ENCODE measurements at regions not wholly inside any gene's neighbourhood (a gene's known extent, or its start where the extent isn't known, plus 50 kb on each side); places are given as distances from the start of the nearest gene placed in this dataset.
A peak's percentile ranks its signal among the peaks of the same experiment; 100 is the strongest.

DNA sequence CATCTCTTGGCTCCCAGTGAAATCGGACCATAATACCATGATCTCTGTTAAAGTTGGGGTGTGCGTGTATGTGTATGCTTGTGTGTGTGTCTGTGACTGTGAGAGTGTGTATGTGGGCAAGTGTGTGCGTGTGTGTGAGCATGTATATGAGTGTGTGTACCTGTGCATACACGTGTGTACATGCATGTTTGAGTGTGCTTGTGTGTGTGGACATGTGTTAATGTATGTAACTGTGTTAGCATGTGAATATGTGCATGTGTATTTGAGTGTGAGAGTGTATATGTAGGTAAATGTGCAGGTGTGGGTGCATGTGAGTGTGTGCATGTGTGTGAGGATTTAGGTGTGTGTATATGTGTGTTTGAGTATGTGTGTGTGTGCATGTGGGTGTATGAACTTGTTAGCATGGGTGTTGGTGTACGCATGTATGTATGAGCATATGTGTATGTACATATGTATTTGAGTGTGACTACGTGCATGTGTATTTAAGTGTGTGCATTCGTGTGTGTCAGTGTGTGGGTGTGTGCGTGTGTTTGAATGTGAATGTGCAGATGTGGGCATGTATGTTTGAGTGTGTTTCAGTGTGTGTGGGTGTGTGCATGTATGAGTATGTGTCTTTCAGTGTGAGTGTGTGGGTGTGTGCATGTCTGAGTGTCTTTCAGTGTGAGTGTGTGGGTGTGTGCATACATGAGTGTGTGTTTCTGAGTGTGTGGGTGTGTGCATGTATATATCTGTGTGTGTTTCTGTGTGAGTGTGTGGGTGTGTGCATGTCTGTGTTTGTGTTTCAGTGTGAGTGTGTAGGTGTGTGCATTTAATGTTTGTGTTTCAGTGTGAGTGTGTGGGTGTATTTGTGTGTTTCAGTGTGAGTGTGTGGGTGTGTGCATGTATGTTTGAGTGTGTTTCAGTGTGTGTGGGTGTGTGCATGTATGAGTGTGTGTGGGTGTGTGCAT, 183.2 kb downstream of the SOX9 start:
- no peak for DNase-seq

DNA sequence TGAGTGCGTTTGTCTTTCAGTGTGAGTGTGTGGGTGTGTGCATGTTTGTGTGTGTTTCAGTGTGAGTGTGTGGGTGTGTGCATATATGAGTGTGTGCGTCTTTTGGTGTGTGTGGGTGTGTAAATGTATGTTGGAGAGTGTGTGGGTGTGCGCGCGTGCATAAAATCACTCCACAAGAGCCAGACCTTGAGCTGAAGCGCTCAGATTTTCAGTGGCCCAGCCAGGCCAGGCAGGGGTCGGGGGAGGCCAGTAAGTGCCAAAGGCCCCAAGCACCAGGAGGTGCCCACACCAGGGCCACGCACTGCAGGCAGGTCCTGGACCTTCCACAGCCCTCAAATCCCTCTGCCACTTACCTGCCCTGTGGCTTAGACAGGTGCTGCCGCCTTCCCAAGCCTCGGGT, 184.0 kb downstream of the SOX9 start:
- DNase-seq = no peak

DNA sequence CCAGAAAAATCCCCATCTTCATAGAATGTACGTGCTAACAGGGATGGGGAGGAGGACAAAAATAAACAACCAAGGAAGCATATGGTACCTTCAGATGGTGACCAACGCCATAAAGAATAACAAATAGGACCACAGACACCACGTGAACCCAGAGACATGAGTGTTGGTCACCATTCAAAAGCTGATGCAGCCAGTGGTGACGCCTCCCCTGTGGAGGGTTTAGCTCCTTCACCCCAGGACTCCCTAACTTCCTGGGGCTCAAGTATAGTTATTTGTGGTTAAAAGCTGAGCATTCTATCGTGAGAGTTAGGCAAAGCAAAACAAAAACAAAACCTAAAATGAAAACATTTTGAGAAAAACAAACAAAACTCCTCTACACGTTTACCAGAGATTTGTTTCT, 184.7 kb downstream of the SOX9 start:
- DNase-seq = no peak

DNA sequence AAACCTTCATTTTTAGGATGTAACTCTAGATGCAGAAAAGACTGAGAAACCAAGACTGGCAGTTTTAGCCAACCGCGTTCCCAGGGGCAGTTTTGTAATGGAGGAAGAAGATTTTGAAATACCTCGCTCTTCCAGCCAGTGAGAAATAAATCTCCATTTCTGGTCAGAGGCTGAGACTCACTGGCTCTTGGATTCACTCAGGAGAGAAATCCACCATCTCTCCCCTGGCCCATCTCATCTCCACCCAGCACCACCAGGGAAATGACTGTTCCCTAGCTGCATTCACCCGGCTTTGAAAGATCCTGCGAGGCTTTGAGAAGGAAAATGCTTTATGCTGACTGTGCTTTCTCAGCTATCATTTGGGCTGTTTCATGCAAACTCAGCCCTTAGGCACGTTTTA, 185.2 kb downstream of the SOX9 start:
- DNase-seq = no peak

DNA sequence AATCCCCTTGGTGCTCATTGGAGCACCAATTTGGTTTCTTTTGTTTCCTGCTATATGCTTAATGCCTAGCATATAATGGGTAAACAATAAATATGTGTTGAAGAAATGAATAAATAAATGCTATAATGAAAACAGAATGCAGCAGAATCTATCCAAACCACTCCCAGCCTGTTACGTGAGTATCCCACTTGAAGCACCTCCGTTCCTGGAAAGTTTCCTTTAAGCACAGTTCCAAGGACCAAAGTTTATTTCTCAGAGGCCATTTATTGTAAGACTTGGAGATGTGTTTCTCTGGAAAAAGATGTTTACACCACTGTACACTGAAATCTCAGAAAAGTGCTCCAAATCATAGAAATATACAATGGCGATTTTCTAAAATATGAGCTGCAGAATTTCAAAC, 187.0 kb downstream of the SOX9 start:
- DNase-seq = no peak

DNA sequence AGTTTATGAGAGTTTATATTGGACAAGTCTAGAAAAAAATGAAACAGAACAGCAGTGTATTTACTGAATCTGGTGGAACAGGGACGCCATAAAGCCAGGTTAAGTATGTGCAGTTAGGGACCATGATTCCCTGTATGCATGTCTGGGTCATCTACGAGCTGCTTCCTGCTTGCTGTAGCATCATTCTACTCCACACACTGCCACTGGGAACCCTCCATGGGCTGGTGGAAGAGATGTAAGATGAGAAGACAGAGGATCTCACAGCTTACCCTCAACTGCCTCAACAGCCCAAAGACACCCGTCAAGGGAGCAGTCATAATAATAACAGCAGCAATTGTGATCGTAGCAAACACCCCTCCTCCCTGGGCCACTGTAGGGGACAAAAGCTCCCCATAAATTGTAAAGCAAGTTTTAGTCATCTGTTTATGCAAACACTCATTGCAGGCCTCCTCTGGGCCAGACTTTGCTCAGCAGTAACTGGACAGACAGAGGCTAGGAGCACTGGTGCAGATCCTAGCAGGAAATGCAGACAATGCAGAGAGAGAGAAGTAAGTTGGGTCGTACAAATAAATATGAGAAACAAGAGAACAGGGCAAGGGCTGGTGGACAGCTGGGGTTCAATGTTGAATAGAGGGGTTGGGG, 188.0 kb downstream of the SOX9 start:
- DNase-seq = no peak

DNA sequence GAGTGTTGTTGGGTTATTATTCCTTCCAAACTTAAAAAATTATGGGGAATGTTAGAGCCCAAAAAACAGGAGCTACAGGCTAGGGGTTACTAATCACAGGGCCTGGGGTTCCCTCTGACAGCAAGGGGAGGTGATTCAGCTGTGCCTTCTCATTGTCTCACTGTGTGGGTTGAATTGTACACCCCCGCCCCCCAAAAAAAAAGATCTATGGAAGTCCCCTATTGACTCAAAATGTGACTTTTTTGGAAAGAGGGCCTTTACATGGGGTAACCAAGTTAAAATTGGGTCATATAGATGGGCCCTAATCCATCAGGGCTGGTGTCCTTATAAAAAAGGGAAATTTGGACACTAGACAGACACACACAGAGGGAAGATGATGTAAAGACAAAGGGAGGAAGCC, 190.2 kb downstream of the SOX9 start:
- DNase-seq = no peak

DNA sequence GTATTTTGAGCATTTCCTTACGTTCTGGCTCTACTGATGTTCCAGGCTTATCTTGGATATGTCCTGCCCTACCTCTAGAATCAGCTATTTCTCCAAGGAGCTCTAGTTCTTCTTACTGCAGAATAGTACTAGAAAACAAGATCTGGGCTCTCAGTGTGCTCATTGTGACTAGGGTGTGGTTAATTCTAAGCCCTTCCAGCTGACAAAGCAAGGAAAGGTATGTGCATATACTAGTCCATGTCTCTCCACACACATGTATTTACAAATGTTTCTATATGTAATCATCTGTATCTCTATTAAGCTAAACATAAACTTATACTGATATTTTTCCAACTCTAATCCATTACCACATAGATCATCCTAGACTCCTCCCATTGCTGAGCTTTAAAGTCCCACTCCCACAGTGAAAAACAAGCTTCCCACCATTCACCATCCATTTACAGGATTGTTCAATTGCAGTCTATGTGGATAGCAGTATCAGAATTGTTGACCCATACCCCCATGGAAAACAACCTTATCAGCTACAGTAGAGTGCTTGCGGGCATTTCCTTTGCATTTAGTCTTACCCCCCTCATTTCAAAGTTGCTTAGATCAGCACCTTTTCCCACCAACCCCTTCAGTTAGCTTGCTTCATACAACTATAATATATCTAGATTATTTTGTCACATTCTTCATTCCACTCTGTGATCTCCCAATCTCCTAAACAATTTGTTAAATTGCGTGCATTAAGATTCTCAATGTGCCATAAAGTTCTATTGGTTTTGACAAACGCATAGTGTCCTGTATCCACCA, 194.5 kb downstream of the SOX9 start:
- DNase-seq = no peak

DNA sequence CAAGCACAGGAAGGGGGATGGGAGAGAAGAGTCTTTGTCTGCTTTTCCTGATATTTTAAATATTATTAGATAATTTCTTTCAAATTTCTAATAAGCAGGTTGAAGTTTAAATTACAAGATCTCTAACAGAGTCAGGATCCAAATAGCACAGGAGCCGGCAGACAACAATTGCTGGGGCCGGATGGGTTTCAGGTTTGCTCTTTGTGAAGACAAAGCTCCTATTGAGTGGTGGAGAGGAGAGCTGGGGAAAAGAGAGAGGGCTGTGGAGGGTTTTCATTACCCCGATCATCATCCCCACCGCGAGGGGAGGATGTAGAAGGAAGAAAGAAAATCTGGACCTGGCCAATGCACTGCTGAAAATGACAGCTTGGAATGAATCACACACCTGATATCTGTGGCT, 197.3 kb downstream of the SOX9 start:
- DNase-seq = no peak

DNA sequence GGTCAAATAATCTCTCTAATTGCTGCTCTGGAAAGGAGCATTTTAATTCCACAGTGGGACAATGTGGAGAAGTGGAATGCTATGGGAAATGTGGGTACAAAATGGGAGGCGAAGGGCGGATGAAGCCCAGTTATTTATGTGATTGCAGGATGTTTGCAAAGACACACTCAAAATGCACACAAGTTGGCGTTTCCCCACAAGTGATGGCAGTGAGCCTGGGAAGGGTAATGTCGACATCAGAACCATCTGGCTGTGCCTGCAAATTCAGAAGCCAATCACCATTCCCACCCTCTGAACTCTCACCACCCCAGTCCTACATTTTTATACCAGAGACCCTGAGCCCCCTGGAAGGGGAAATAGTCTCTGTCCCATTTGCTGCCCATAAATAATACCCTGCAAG, 201.1 kb downstream of the SOX9 start:
- DNase-seq = no peak

DNA sequence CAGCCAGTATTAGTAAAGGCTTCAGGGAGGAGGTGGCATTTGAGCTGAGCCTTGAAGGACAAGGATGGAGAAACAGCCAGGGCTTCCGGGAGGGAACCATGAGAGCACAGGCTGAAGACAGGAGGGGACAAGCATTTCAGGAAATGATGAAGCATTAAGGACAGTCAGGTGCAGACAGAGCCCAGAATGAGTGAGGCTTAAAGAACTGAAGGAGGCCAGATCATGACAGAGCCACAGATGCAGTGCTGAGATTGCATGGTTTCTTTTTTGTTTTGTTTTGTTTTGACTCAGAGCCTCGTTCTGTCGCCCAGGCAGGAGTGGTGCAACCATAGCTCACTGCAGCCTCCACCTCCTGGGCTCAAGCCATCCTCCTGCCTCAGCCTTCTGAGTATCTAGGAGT, 211.5 kb downstream of the SOX9 start:
- no peak for DNase-seq

DNA sequence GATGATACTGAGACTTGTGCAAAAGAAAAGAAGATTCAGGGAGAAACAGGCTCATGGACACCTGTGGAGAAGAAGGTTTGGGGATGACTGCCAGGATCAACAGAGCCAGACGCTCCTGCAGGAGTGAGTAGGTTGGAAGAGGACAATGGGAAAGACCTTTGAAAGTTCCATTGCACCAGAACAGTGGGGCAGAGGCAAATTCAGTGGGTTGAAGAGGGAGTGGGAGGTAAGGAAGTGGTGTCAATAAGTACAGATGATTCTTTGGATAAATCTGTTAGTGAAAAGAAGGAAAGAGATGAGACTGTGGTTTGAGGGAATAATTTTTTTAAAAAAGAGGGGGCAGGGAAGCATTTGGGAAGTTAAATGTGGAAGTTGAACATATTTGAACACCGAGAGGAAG, 212.8 kb downstream of the SOX9 start:
- no peak for DNase-seq

DNA sequence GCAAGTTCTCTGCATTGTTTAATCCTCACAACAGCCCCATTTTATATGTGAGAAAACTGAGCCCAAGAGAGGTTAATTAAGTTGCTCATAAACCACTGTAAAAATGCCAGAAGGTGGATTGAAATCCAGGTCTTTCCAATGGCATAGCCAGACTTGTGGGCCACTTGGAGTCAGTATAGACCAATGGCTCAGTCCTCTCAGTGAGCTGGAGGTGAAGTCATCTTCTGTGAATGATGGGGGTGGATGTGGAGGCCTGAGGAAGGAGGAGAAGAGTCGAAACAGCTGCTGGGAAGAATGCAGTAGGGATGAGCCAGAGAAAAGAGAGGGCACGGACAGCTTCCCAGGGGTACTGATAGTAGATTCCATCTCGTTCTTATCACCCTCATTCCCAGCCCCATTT, 213.4 kb downstream of the SOX9 start:
- no peak for DNase-seq

DNA sequence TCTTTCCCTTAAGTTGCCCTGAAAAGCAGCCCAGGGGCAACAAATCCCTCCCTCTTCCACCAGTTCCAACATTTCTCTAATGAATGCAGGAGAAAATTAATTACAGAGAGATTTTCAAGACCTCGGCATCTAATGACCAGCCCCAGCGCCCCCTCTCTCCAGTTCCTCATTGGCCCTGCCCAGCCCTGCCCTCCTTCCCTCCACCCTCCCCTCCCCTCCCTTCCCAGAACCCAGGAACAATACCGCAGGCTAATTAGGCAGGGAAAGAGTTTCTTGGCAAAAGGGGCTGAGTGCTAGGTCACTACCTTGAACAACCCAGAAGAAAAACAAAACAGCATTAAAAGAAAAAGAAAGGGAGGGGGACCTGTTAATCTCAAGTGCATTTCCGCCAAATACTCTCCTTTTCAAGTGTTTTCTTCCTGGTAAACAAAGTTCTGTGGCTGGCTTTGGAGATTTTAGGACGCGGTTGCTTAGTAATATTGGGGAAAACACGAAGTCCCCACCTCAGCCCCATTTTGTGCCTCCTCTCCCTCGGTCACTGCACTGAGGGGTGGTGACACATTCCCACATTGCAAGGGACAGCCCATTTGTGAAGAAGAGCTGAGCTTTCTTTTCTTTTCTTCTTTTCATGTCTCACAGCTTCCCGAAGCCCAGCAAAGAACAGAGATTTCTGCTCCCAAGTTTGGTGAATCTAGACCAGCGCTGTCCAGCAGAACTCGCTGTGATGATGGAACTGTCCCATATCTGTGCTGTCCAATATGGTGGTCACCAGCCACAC, 215.4 kb downstream of the SOX9 start:
- DNase-seq = no peak

DNA sequence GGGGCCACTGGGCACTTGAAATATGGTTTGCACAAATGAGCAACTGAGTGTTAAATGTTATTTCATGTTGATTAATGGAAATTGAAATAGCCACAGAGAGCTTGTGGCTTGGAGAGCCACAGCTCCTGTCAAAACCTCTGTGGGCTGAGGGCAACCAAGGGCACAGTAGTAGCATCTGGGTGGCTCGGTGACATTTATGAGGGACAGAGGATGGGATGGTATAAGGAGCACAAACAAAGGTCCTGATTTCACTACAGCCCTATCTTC, 215.9 kb downstream of the SOX9 start:
- DNase-seq = no peak

DNA sequence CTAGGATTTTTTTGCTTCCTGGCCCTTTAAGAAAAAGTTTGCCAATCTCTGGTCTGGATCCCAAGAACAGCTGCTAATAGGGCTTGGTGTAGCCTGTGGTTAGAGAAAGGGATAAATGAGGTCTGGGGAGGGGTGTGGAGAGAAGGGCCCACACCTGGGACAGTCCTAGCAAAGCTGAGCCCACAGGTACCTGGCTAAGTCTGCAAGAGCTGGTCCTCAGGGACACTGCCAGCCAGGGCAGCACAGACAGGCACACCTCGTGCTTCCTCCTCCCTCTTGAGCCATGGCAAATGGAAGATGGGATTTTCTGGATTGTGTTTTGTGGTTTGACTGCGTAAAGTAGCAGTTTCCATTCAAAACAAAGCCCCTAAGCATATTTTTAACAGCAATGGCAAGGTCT, 217.5 kb downstream of the SOX9 start:
- no peak for DNase-seq

DNA sequence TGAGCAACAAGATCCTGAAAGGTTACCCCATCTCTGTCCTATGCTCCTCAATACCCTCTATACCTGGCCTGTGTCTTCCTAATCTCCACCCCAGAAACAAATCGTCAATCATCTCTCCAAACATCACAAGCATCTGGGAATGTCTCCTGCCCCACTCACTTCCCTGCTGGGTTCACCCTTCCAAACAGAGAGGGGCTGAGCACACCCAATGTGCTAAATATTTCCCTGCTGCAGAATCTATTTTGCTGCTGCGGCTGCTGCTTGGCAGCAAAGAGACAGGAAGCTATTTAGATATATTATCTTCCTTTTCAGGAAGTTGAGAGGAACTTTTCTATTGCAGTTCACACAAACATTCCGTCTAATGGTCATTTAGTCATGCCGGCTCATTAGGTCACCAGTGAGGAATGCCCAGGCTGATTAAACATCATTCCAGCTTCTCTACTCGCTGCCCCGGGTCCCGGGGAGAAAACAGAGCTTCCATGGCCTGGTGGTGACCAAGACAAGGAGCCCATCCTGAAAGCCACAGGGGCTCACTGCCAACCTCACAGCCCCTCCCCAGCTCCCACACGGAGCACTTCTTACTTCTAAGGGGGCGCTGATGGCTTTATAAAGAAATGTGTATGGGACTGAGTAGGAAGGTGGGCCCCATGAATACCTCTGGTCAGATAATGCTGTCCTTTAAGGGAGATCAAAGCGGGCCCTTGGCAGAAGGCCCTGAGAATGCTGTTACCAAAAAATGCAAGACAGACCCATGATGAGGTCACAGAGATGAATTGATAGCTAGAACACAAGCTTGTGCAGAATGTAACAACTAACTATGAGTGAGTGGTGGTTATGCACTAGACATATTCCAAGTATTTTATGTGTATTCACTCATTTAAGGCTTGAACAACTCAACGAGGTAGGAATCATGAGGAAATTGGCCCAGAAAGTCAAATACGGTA, 218.3 kb downstream of the SOX9 start:
- DNase-seq = no peak

DNA sequence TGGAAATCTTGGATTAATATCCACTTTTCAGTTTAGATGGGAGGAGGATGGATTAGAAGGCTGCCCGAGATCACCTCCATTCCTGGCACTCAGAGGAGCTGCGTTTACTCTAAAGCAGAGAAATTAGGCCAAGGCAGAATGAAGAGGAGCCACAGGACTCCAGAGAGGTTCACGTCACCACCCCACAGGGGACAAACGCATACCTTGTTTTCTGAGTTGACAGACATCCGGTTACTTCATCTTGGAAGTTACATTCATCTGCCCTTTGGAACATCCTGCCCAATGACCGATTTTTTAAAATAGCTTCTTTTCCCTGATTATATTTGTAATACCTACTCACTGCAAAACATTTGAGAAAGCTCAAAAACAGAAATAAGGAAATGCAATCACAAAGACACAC, 220.0 kb downstream of the SOX9 start:
- DNase-seq = no peak

DNA sequence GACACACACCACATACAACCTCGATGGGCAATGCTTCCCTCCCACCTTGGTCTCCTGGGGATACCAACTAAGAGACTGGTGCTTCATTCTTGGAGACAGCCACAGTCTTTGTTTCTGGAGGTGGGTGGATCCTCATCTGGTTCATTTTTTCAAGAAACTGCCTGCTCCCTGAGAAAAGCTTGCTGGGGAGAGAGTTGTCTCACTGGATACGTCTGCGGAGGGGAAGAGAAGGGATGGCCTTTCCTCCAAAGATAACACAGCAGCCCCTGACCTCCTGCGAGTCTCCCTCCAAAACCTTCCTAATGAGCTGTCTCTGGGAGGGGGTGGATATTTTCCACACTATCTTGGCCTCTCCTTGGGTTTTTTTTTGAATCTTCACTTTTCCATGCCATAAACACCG, 221.2 kb downstream of the SOX9 start:
- DNase-seq = no peak

DNA sequence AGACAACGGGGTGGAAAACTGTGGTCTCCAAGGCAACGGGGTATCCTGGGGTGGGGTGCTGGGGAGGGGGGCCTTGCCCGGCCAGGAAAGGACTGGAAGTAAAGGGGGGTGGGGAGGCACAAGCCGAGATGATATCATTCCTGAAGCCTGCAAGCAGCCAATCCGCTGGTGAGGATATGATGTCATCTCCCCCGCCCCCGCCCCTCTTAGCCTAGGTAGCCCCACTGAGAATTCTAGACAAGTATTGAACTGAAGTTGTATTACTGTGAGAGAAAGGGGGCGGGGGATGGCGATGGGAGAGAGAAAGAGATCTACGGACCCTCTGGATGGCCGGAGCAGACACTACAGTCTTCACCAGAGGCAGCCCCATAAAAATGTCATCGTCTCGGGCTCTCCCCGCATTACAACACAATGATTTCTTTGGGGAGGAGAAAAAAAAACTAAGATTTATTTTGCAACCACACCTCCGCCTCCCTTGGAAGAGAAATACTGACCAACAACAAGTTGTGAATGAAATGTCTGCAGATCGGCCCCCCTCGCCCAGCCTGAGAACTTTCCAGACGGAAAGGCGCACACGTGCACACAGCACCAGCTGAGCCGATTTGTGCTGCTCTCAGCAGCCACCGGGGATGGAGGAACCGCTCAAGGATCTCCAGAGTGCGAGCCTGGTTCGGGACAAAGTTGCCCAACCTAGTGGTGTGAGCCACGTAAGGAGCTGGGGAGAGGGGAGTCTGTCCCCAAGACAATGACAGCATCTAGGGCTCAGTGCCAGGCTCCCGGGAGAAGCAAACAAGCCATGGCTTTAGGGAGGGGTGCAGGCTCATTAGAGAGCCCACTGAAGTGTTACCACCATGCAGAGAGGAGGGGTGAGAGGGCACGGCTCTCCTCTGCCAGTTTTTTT, 222.1 kb downstream of the SOX9 start:
- DNase-seq = peak; percentile 22

DNA sequence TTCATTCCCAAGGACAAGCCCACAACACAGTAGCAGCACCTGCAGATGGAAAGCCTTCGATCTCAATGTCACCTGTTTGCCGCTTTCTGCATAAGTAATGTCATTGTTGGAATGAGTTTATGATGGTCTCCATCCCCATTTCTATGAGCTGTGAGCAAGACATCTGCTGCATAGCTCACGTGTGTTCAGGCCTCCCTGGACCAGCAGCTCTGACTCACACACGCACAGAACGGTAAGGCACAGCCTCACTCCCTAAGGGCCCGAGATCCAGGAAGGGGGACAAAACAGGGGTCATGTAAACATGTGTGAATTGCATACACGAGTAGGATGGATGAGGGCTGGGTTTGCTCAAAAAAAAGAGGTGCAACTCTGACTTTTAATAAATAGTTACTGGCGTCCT, 223.1 kb downstream of the SOX9 start:
- DNase-seq = no peak

Measured in NCI-H1092 treated with DMSO at 0.1 percent for 48 hours (cell line).